ENCODE measurements at regions not wholly inside any gene's neighbourhood (a gene's known extent, or its start where the extent isn't known, plus 50 kb on each side); places are given as distances from the start of the nearest gene placed in this dataset.

DNA sequence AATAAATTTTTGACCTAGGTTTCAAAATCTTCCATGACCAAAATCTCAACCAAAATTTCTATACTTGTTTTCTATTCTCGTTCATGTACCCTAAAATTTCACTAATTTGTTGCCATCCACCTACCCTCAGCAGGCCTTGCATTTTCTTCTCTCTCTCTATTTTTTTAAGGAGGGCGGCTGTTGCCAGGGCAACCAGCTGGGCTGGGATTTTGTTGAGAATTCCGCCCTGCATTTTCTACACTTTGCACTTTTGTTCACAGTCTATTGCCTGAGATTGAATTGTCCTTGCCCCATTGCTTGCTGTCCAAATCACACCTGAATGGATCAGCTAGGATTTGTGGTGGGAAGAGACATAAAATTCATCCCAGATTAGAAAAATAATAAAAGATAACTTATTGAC, 657.5 kb upstream of the NRP1 start:
- TF ChIP-seq, protein P1, sequence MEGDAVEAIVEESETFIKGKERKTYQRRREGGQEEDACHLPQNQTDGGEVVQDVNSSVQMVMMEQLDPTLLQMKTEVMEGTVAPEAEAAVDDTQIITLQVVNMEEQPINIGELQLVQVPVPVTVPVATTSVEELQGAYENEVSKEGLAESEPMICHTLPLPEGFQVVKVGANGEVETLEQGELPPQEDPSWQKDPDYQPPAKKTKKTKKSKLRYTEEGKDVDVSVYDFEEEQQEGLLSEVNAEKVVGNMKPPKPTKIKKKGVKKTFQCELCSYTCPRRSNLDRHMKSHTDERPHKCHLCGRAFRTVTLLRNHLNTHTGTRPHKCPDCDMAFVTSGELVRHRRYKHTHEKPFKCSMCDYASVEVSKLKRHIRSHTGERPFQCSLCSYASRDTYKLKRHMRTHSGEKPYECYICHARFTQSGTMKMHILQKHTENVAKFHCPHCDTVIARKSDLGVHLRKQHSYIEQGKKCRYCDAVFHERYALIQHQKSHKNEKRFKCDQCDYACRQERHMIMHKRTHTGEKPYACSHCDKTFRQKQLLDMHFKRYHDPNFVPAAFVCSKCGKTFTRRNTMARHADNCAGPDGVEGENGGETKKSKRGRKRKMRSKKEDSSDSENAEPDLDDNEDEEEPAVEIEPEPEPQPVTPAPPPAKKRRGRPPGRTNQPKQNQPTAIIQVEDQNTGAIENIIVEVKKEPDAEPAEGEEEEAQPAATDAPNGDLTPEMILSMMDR (IDR thresholded peaks at IDR 0.05; ENCODE audit: borderline replicate concordance, extremely low read depth, low read length, poor library complexity, severe bottlenecking): no peak
- no peak for TF ChIP-seq EZH2 (IDR thresholded peaks at IDR 0.05; ENCODE audit: borderline replicate concordance, low read depth, low read length, severe bottlenecking)
